Muscle of leg (tissue), 3 donors: ENCODE measurements at regions not wholly inside any gene's neighbourhood (a gene's known extent, or its start where the extent isn't known, plus 50 kb on each side); places are given as distances from the start of the nearest gene placed in this dataset.

ENCODE experiments used
- DNase-seq: peaks from one replicate; pipeline ENCODE4 v3.0.0; 2013
- H3K27ac ChIP-seq: one replicate; pipeline ENCODE4 v1.5.1; 2013; ENCODE audit warnings: mild to moderate bottlenecking, low read length, control low read depth
- H3K27me3 ChIP-seq: one replicate; pipeline ENCODE4 v1.6.1; 2013; ENCODE audit warnings: low read length; ENCODE audit not compliant: control insufficient read depth, insufficient read depth
- H3K36me3 ChIP-seq: one replicate; pipeline ENCODE4 v1.6.1; 2013; ENCODE audit warnings: low read length; ENCODE audit not compliant: control insufficient read depth, insufficient read depth
- H3K4me1 ChIP-seq: one replicate; pipeline ENCODE4 v1.6.1; 2013; ENCODE audit warnings: low read length; ENCODE audit not compliant: control insufficient read depth, insufficient read depth
- H3K4me3 ChIP-seq: one replicate; pipeline ENCODE4 v1.5.1; 2013; ENCODE audit warnings: low read length, control low read depth
- H3K9me3 ChIP-seq: replicated peaks from 2 replicates; pipeline ENCODE4 v1.6.1; 2013; ENCODE audit warnings: low read depth, low read length; ENCODE audit not compliant: control insufficient read depth
- WGBS: methylation state at CpG from one replicate; pipeline ENCODE4 v1.1.5; 2013; ENCODE audit warnings: missing lambda C conversion rate; ENCODE audit not compliant: insufficient coverage; 5-methylcytosine and 5-hydroxymethylcytosine counted together

- Histone ChIP-seq H3K4me3 (no peak overlapping the region), H3K4me1 (no peaks in the 10 kb centered on the region), H3K9me3 (no peaks in the 10 kb centered on the region), H3K27me3 (no peaks in the 10 kb centered on the region), H3K27ac (no peak overlapping the region), H3K36me3 (no peaks in the 10 kb centered on the region)
- WGBS, result 95% methylated on average over 2 of the region's 4 CpGs
- DNase-seq, result no peak
Observed at GRCh38 chr10:81027706-81028105, 490.0 kb downstream of the SH2D4B start.

GRCh38 chr10:81031774-81032173 is 494.1 kb downstream of the SH2D4B start:
- H3K36me3 ChIP-seq, result no peaks in the 10 kb centered on the region
- no peak overlapping the region for H3K4me3 ChIP-seq
- H3K9me3 ChIP-seq, result no peaks in the 10 kb centered on the region
- no peaks in the 10 kb centered on the region for H3K4me1 ChIP-seq
- WGBS, result no CpG with 5 or more reads among the region's 1 CpG
- H3K27me3 ChIP-seq, result no peaks in the 10 kb centered on the region
- no peak for DNase-seq
- no peak overlapping the region for H3K27ac ChIP-seq

GRCh38 chr10:81034383-81034782 is 496.7 kb downstream of the SH2D4B start:
- no peaks in the 10 kb centered on the region for H3K27me3 ChIP-seq

GRCh38 chr10:81036257-81036656 is 498.6 kb downstream of the SH2D4B start:
- no peaks in the 10 kb centered on the region for H3K27me3 ChIP-seq
- H3K27ac ChIP-seq, result no peak overlapping the region
- DNase-seq, result no peak
- H3K4me1 ChIP-seq, result no peaks in the 10 kb centered on the region
- H3K4me3 ChIP-seq, result no peak overlapping the region
- H3K9me3 ChIP-seq, result no peaks in the 10 kb centered on the region
- no peaks in the 10 kb centered on the region for H3K36me3 ChIP-seq
- no CpG with 5 or more reads among the region's 3 CpGs for WGBS

More at GRCh38 chr10:81034383-81034782, 496.7 kb downstream of the SH2D4B start:
- DNase-seq, result no peak
- no peak overlapping the region for H3K27ac ChIP-seq
- no peaks in the 10 kb centered on the region for H3K4me1 ChIP-seq
- H3K9me3 ChIP-seq, result no peaks in the 10 kb centered on the region
- no peaks in the 10 kb centered on the region for H3K36me3 ChIP-seq
- WGBS, result no CpG with 5 or more reads among the region's 4 CpGs
- H3K4me3 ChIP-seq, result no peak overlapping the region

- H3K4me3 ChIP-seq, result no peak overlapping the region
- H3K36me3 ChIP-seq, result no peaks in the 10 kb centered on the region
- H3K27ac ChIP-seq, result no peak overlapping the region
- no peak for DNase-seq
- no CpG with 5 or more reads among the region's 6 CpGs for WGBS
- H3K27me3 ChIP-seq, result no peaks in the 10 kb centered on the region
- H3K9me3 ChIP-seq, result no peaks in the 10 kb centered on the region
- H3K4me1 ChIP-seq, result no peaks in the 10 kb centered on the region
Observed at GRCh38 chr10:81040031-81040430, 502.3 kb downstream of the SH2D4B start.

GRCh38 chr10:81040940-81041339 is 503.2 kb downstream of the SH2D4B start:
- Histone ChIP-seq H3K9me3 (no peaks in the 10 kb centered on the region), H3K27ac (no peak overlapping the region), H3K4me1 (no peaks in the 10 kb centered on the region), H3K27me3 (no peaks in the 10 kb centered on the region), H3K36me3 (no peaks in the 10 kb centered on the region), H3K4me3 (no peak overlapping the region)
- no CpG with 5 or more reads among the region's 2 CpGs for WGBS
- DNase-seq, result no peak

GRCh38 chr10:81042647-81043046 is 504.9 kb downstream of the SH2D4B start:
- no peak for DNase-seq
- no peaks in the 10 kb centered on the region for H3K36me3 ChIP-seq

GRCh38 chr10:81065474-81065873 is 527.8 kb downstream of the SH2D4B start:
- H3K4me3 ChIP-seq, result no peak overlapping the region
- 94% methylated on average over 1 of the region's 1 CpG for WGBS

More at GRCh38 chr10:81042647-81043046, 504.9 kb downstream of the SH2D4B start:
- no CpG with 5 or more reads among the region's 2 CpGs for WGBS
- no peak overlapping the region for H3K4me3 ChIP-seq
- no peaks in the 10 kb centered on the region for H3K27me3 ChIP-seq
- no peaks in the 10 kb centered on the region for H3K9me3 ChIP-seq
- H3K4me1 ChIP-seq, result no peaks in the 10 kb centered on the region
- no peak overlapping the region for H3K27ac ChIP-seq

GRCh38 chr10:81068460-81068859 is 530.8 kb downstream of the SH2D4B start:
- no peak overlapping the region for H3K27ac ChIP-seq
- no peaks in the 10 kb centered on the region for H3K4me1 ChIP-seq
- H3K9me3 ChIP-seq, result no peaks in the 10 kb centered on the region
- no peaks in the 10 kb centered on the region for H3K27me3 ChIP-seq
- 22% methylated on average over 3 of the region's 3 CpGs for WGBS
- DNase-seq, result no peak
- no peak overlapping the region for H3K4me3 ChIP-seq
- no peaks in the 10 kb centered on the region for H3K36me3 ChIP-seq

More at GRCh38 chr10:81065474-81065873, 527.8 kb downstream of the SH2D4B start:
- DNase-seq, result no peak
- Histone ChIP-seq H3K9me3 (no peaks in the 10 kb centered on the region), H3K27ac (no peak overlapping the region), H3K27me3 (no peaks in the 10 kb centered on the region), H3K4me1 (no peaks in the 10 kb centered on the region), H3K36me3 (no peaks in the 10 kb centered on the region)

- H3K36me3 ChIP-seq, result no peaks in the 10 kb centered on the region
- DNase-seq, result no peak
- H3K9me3 ChIP-seq, result no peaks in the 10 kb centered on the region
- no peaks in the 10 kb centered on the region for H3K4me1 ChIP-seq
- H3K4me3 ChIP-seq, result no peak overlapping the region
- no CpG with 5 or more reads among the region's 3 CpGs for WGBS
- no peaks in the 10 kb centered on the region for H3K27me3 ChIP-seq
- no peak overlapping the region for H3K27ac ChIP-seq
Observed at GRCh38 chr10:81071087-81071796, 533.5 kb downstream of the SH2D4B start.

GRCh38 chr10:81073155-81073554 is 535.5 kb downstream of the SH2D4B start:
- H3K27ac ChIP-seq, result no peak overlapping the region
- H3K4me3 ChIP-seq, result no peak overlapping the region
- H3K36me3 ChIP-seq, result no peaks in the 10 kb centered on the region
- H3K4me1 ChIP-seq, result no peaks in the 10 kb centered on the region
- no peak for DNase-seq
- H3K9me3 ChIP-seq, result no peaks in the 10 kb centered on the region
- H3K27me3 ChIP-seq, result no peaks in the 10 kb centered on the region
- WGBS, result no CpG with 5 or more reads among the region's 2 CpGs
